Central memory CD4-positive, alpha-beta T cell (primary cell): ENCODE measurements at regions not wholly inside any gene's neighbourhood (a gene's known extent, or its start where the extent isn't known, plus 50 kb on each side); places are given as distances from the start of the nearest gene placed in this dataset.
"Not testable (repeated sequence)": the region's sequence is repeated elsewhere in the genome, so short reads cannot be mapped to it uniquely, and the experiment has no call there.

ENCODE experiments used
- DNase-seq: peaks from one replicate; pipeline ENCODE4 v3.0.0; 2022

DNA sequence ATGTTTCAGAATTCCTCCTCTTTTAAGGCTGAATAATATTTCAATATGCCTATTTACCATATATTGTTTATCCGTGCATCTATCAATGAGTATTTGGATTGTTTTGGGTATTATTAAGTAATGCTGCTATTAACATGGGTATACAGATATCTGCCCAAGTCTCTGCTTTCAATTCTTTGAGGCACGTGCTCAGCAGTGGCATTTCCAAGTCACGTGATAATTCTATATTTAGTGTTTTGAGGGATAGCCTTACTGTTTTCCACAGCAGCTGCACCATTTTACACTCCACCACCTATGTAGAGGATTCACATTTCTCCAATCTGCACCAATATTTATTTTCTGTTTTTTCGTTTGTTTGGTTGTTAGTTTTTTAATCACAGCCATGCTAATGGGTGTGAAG, 636.8 kb upstream of the ANKRD30A start:
- DNase-seq = no peak

DNA sequence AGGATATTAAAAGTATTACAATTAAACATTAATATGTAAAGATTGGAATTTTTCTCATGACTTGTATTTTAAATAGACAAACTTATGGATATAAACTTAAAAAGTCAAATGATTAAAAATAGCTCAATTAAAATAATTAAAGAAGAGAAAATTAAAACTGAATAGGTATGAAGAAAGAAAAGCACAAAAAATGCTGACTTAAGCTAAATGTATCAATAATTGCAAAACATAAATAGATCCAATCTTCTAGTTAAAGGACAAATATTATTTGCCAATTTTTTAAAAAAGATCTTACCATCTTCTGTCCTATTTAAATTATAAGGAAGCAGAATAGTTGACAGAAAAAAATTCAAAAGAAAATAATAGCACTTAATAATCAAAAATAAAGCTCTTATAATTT, 646.3 kb upstream of the ANKRD30A start:
- DNase-seq = no peak

DNA sequence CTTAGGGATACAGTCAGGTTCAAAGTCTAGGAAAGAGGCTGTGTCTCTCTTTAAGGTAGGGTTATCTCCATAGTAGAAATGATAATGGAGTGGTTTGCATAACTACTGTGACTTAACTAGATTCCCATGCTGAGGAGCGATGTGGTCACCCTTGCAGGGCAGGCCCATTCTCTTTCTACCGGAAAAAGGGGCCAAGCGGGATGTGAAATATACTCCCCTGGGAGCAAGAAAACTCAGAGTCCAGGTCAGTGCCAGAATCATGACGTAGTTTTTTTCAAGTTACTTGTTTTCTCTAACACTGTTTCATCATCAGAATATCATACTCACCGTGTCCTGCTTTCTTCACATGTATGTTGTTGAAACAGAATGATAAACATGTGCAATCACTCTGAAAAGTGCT, 649.0 kb upstream of the ANKRD30A start:
- no peak for DNase-seq

DNA sequence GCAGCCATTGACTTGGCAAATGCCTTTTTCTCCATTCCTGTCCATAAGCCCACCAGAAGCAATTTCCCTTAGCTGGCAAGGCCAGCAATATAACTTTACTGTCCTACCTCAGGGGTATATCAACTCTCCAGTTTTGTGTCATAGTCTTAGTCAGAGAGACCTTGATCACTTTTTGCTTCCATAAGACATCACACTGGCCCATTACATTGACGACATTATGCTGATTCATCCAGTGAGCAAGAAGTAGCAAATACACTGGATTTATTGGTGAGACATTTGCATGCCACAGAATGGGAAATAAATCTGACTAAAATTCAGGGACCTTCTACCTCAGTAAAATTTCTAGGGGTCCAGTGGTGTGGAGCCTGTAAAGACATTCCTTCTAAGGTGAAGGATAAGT, 649.7 kb upstream of the ANKRD30A start:
- no peak for DNase-seq

GRCh38 chr10:36474456-36474855, 650.9 kb upstream of the ANKRD30A start:
- no peak for DNase-seq

- DNase-seq = no peak
These were observed 652.3 kb upstream of the ANKRD30A start for GRCh38 chr10:36473122-36473521.

DNA sequence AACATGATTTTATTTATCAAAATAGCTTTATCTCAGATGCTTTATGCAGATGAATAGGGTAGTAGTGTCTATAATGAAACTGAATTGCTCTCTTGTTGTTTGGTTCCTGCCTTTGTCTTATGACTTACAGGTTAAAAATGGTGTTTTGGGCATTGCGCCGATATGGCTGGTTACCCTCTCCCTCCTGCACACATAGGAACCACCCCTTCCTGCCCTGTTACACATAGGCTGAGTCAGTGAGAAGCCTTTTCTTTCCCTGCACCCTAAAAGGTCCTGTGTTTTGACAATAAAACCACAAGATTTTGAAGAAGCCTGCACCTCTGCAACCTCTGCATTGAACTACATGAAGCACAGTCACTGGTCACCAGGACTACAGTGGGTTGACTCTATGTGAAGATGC, 655.8 kb upstream of the ANKRD30A start:
- no peak for DNase-seq

DNA sequence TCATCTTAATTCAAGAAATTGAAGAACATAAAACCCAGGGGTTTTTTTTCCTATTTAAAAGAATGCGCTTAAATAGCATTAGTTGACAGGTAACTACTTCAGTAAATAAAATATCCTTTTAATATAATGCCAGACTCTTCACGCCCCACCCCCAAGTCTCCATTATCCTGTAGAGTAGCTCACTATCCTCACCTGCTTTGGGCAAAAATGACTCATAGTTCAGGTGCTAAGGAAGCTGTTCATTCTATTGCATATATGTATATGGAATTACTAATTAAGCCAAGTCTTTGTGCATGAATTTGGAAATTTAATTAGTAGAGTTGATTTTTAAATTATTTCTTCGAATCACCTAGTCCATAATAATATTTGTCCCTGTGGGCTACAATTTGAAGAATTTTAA, 656.8 kb upstream of the ANKRD30A start:
- DNase-seq = no peak

GRCh38 chr10:36465604-36466379, 659.6 kb upstream of the ANKRD30A start:
- DNase-seq = no peak

GRCh38 chr10:36464291-36464690, 661.1 kb upstream of the ANKRD30A start:
- DNase-seq = no peak

- no peak for DNase-seq
These were observed 662.0 kb upstream of the ANKRD30A start for GRCh38 chr10:36463390-36463789.

GRCh38 chr10:36462194-36462593, 663.2 kb upstream of the ANKRD30A start:
- no peak for DNase-seq

GRCh38 chr10:36458437-36458836, 667.0 kb upstream of the ANKRD30A start:
- DNase-seq = not testable (repeated sequence)

- DNase-seq = no peak
These were observed 667.6 kb upstream of the ANKRD30A start for GRCh38 chr10:36457751-36458150.

DNA sequence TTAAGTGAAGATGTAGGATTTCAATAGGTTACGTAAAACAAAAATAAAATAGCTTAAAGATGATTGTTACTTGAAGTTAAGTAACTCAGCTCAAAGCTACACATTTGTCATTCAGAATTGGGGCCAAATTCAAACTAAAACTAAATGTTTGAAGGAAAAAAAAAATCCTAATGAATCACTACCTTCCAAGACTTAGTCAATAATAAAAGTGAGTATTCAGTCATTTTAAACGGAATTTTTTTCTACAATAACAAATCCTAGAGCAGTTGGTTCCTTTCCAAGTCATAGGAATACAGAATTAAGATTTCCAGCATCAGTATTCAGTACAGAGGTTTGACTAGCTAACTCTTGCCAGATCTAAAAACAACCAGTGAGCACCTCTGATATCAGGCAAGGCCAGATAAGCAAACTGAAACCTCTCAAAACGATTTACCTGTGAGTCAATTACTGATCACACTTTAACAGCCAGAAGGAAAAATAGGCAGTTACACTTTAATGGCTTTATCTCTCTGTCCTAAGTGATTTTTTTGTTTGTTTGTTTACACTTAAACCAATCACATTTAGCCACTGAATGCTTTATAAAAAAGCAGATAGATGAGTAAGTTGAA, 669.8 kb upstream of the ANKRD30A start:
- no peak for DNase-seq

DNA sequence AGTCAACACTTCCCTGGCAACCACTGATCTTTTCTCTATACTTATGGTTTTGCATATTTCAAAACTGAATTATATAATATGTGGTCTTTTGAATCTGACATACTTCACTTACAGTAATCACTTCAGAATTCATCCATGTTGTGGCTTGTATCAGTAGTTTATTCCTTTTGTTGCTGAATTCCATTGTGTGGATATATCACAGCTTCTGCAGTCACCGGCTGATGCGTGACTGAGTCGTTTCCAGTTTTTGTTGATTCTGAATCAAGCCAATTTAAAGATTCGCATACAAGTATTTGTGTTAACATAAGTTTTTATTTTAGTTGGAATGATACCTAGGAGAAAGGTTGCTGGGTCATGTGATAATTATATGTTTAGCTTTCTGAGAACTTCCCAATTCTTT, 672.5 kb upstream of the ANKRD30A start:
- DNase-seq = no peak

GRCh38 chr10:36451391-36451970, 673.9 kb upstream of the ANKRD30A start:
- DNase-seq = no peak

GRCh38 chr10:36450380-36450779, 675.0 kb upstream of the ANKRD30A start:
- DNase-seq = no peak

GRCh38 chr10:36448760-36449691, 676.4 kb upstream of the ANKRD30A start:
- DNase-seq = no peak

DNA sequence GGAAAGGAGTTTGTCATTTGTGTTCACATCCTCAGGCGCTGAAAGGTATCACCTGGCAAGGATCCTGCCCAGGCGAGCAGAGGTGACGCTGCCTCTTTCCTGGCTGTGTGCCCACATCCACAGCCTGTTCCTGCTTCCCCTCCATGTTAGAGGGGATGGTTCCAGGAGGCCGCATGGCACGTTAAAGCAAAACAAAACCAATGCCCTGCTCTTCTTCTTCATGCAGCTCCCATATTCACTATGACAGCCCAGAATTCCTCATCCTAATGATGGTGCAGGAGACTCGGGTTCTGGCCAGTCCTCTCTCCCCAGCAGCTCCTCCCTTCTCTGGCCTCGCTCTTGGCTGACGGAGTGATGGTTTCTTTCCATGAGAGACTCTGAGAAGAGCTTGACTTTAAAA, 678.5 kb upstream of the ANKRD30A start:
- no peak for DNase-seq

DNA sequence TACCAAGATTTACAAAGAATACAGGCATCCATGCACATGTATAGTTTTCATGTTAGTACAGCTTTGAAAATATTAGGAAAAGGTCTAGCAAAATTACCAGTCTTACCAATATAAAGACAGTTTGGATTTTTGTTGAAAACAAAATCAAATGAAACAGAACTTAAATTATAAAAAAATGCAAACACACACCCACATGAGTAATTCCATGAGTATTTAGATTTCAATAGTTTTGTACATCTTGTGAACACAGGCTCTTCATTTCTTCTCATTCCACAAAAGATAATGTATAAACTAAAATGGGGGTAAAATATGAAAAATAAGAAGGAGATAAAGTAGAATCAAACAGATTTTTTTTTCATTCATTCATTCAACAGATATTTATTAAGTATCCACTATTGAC, 682.2 kb upstream of the ANKRD30A start:
- DNase-seq = no peak

GRCh38 chr10:36441557-36441956, 683.8 kb upstream of the ANKRD30A start:
- no peak for DNase-seq

DNA sequence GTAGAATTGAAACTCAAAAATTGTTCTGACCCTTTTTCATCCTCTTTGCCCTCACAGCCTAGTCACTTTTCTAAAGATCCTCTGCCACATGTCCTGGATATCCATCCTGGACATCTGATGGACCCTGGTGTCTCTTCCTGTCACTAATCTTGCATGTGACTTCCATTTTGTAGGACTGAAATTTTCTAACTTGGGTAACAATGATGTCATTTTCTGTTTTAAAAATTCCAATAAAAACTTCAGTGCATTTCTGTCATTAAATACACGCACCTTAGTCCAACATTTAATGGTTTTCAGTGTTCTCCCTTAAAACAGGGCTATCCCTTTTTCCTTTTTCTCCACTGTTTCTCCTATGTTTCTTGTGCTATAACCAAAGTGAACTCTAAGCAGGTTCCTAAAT, 684.9 kb upstream of the ANKRD30A start:
- no peak for DNase-seq
